ENCODE measurements at regions not wholly inside any gene's neighbourhood (a gene's known extent, or its start where the extent isn't known, plus 50 kb on each side); places are given as distances from the start of the nearest gene placed in this dataset.

DNA sequence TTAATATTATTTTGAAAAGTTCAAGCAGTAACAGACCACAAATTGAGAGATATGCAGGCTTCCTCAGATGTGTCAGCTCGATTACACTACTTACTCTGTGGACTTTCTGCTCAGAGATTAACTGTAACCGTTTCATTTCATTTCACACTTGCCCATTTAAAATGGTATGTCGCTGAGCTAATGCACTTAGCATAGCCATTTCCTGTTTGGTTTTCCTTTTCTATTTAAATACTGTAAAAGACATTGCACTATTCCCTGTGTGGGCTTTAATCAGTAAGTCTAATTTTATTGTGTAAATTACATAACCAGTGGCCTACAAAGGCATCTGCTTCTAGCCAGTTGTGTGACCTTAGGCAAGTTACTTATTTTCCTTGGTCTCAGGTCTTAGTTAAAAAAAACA, 237.6 kb downstream of the LACC1 start:
- no peaks in the 10 kb centered on the region for H3K9me3 Mint-ChIP-seq
- no peaks in the 10 kb centered on the region for H3K27me3 ChIP-seq (ENCODE audit: insufficient read depth, low read length)
- no peak overlapping the region for H3K4me2 ChIP-seq (ENCODE audit: insufficient read depth, insufficient read length, low read length)
- TF ChIP-seq, protein P1, sequence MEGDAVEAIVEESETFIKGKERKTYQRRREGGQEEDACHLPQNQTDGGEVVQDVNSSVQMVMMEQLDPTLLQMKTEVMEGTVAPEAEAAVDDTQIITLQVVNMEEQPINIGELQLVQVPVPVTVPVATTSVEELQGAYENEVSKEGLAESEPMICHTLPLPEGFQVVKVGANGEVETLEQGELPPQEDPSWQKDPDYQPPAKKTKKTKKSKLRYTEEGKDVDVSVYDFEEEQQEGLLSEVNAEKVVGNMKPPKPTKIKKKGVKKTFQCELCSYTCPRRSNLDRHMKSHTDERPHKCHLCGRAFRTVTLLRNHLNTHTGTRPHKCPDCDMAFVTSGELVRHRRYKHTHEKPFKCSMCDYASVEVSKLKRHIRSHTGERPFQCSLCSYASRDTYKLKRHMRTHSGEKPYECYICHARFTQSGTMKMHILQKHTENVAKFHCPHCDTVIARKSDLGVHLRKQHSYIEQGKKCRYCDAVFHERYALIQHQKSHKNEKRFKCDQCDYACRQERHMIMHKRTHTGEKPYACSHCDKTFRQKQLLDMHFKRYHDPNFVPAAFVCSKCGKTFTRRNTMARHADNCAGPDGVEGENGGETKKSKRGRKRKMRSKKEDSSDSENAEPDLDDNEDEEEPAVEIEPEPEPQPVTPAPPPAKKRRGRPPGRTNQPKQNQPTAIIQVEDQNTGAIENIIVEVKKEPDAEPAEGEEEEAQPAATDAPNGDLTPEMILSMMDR (conservative IDR thresholded peaks at IDR 0.05) = no peak
- no peak overlapping the region for H3K4me3 Mint-ChIP-seq
- H3K9ac ChIP-seq (ENCODE audit: extremely low read depth, insufficient read length, low read length) = no peak overlapping the region
- no peaks in the 10 kb centered on the region for H3K23me2 ChIP-seq (ENCODE audit: insufficient read length, low read depth, low read length, poor library complexity, severe bottlenecking)
- no peak overlapping the region for H2BK15ac ChIP-seq (ENCODE audit: low read depth, low read length)
- H2BK120ac ChIP-seq (ENCODE audit: low read depth, low read length, poor library complexity, severe bottlenecking) = no peak overlapping the region
- no peak overlapping the region for H2BK20ac ChIP-seq (ENCODE audit: low read depth, low read length, poor library complexity, severe bottlenecking)
- H4K5ac ChIP-seq (ENCODE audit: insufficient read length, low read depth, low read length) = no peak overlapping the region
- no peaks in the 10 kb centered on the region for H3K79me1 ChIP-seq (ENCODE audit: insufficient read depth, low read depth, low read length, poor library complexity, severe bottlenecking)
- no peak overlapping the region for H3K27ac ChIP-seq (ENCODE audit: insufficient read length, low read depth, low read length)
- H3T11ph ChIP-seq (ENCODE audit: low read length) = no peak overlapping the region
- no peak overlapping the region for H3K27ac Mint-ChIP-seq
- no peak overlapping the region for H3K23ac ChIP-seq (ENCODE audit: insufficient read length, low read depth, low read length)
- H4K91ac ChIP-seq (ENCODE audit: insufficient read length, low read depth, low read length) = no peak overlapping the region
- H3K4ac ChIP-seq (ENCODE audit: low read depth, low read length) = no peak overlapping the region
- no peaks in the 10 kb centered on the region for H3K79me2 ChIP-seq (ENCODE audit: insufficient read depth, low read length)
- no CpG with 5 or more reads among the region's 3 CpGs for whole genome bisulfite sequencing (ENCODE audit: extremely low coverage, insufficient read length, low lambda C conversion rate)
- H3K4me1 Mint-ChIP-seq = peaks cover 30 to 38% of the 10 kb centered on the region in 2 experiments
- 0 out of 2 replicates have a peak, but pooled peaks cover 2% of the 10 kb centered on the region for H3K4me1 ChIP-seq (ENCODE audit: insufficient read depth, low read length)
- no peak for DNase-seq
- no peak overlapping the region for H4K8ac ChIP-seq (replicated peaks; ENCODE audit: insufficient read length, low read depth, low read length)
- H3K36me3 Mint-ChIP-seq (ENCODE audit: insufficient read depth in 1 of 3, low read depth in 3 of 3) = no peaks in the 10 kb centered on the region
- no peak overlapping the region for H3K56ac ChIP-seq (ENCODE audit: insufficient read length, low read depth, low read length)
- no peaks in the 10 kb centered on the region for H4K20me1 ChIP-seq (ENCODE audit: control insufficient read depth, insufficient read depth, insufficient read length)
- no peaks in the 10 kb centered on the region for H3K27me3 Mint-ChIP-seq (ENCODE audit: low read depth)
- H2BK12ac ChIP-seq (ENCODE audit: insufficient read length, low read depth, low read length) = no peak overlapping the region
- H2BK5ac ChIP-seq (ENCODE audit: insufficient read length, low read length) = no peak overlapping the region
- H3K18ac ChIP-seq (ENCODE audit: insufficient read length, low read depth, low read length) = no peak overlapping the region
- H2AK5ac ChIP-seq (ENCODE audit: insufficient read length, low read length) = no peak overlapping the region
- H3K9me3 ChIP-seq (ENCODE audit: control insufficient read depth, low read depth, low read length) = no peaks in the 10 kb centered on the region
- H3K14ac ChIP-seq (ENCODE audit: insufficient read depth, low read length) = no peak overlapping the region
- H2AFZ ChIP-seq (ENCODE audit: low read length) = no peak overlapping the region

All from H9 (cell line).